B cell (primary cell): ENCODE measurements at regions not wholly inside any gene's neighbourhood (a gene's known extent, or its start where the extent isn't known, plus 50 kb on each side); places are given as distances from the start of the nearest gene placed in this dataset.

Experiments
- ATAC-seq: fragments of 200-7000 bp; cut with Tn5 transposase; one replicate; pipeline ENCODE4 v1.10.0; 2021; ENCODE audit warnings: low read depth, mild to moderate bottlenecking, moderate number of reproducible peaks, moderate library complexity
- CTCF ChIA-PET: fragments of 350-600 bp; sonication (Branson Sonifier 250); formaldehyde crosslinking; loops from one replicate; lab custom pipeline; 2021; ENCODE audit warnings: antibody characterized with exemption, inconsistent platforms; lab: Charles Lee
- POLR2A ChIA-PET: fragments of 350-600 bp; sonication (Branson Sonifier 250); formaldehyde crosslinking; loops from one replicate; lab custom pipeline; 2021; ENCODE audit warnings: antibody characterized with exemption; lab: Charles Lee
- DNase-seq: peaks from one replicate; pipeline ENCODE4 v3.0.0; 2013
- H2AFZ ChIP-seq: 2 replicates; pipeline ENCODE4 v1.6.1; 2012; ENCODE audit warnings: mild to moderate bottlenecking, low read depth, low read length; ENCODE audit not compliant: insufficient read depth, poor library complexity, severe bottlenecking
- H3K27ac ChIP-seq, 2 donors: 1 replicate in 1 of 2; 2 replicates in 1 of 2; pipeline ENCODE4 v1.5.1; 2012 to 2013; ENCODE audit warnings: low read length in 2 of 2, mild to moderate bottlenecking in 2 of 2, moderate library complexity in 1 of 2
- H3K27me3 ChIP-seq, 4 experiments: fragments of 200-600 bp in 1 of 4; sonication (generic) in 1 of 4; replicated peaks in 1 of 4; 1 replicate in 2 of 4; 2 replicates in 2 of 4; pipeline versions ENCODE4 v1.6.1 to v1.7.0; 2013 to 2016; ENCODE audit warnings: low read length in 3 of 4, mild to moderate bottlenecking in 2 of 4, mixed read lengths in 1 of 4, moderate library complexity in 1 of 4; ENCODE audit not compliant: insufficient read depth in 4 of 4, control insufficient read depth in 3 of 4; ENCODE audit errors: control extremely low read depth in 1 of 4
- H3K36me3 ChIP-seq, 2 experiments: replicated peaks in 1 of 2; 1 replicate in 1 of 2; 2 replicates in 1 of 2; pipeline versions ENCODE4 v1.6.1 to v1.7.1; 2013; ENCODE audit warnings: low read length in 1 of 2; ENCODE audit not compliant: insufficient read depth in 2 of 2, control insufficient read depth in 1 of 2; ENCODE audit errors: control extremely low read depth in 1 of 2, extremely low read depth in 1 of 2
- H3K4me1 ChIP-seq, 2 donors: fragments of 200-600 bp in 1 of 2; sonication (generic) in 1 of 2; 1 replicate in 1 of 2; 2 replicates in 1 of 2; pipeline versions ENCODE4 v1.5.1 to v1.6.1; 2013 to 2017; ENCODE audit warnings: low read length in 2 of 2; ENCODE audit not compliant: control insufficient read depth in 2 of 2, insufficient read depth in 2 of 2
- H3K4me2 ChIP-seq: replicated peaks from 2 replicates; pipeline ENCODE3; 2012; ENCODE audit warnings: mild to moderate bottlenecking, low read depth, low read length; ENCODE audit not compliant: poor library complexity, severe bottlenecking
- H3K4me3 ChIP-seq, 5 experiments: fragments of 200-600 bp in 1 of 5; sonication (generic) in 1 of 5; 1 replicate in 3 of 5; 2 replicates in 2 of 5; pipeline versions ENCODE4 v1.5.1 to v1.7.0; 2011 to 2016; ENCODE audit warnings: low read length in 4 of 5, mild to moderate bottlenecking in 4 of 5, low read depth in 2 of 5, control low read depth in 1 of 5, moderate library complexity in 1 of 5; ENCODE audit not compliant: insufficient read depth in 1 of 5; ENCODE audit errors: control extremely low read depth in 1 of 5, extremely low read depth in 1 of 5
- H3K79me2 ChIP-seq: fragments of 200-600 bp; sonication (generic); one replicate; pipeline ENCODE4 v1.6.0; 2016; ENCODE audit warnings: low read length; ENCODE audit not compliant: control insufficient read depth, insufficient read depth
- H3K9ac ChIP-seq: fragments of 200-600 bp; sonication (generic); 2 replicates; pipeline ENCODE4 v1.6.1; 2017; ENCODE audit warnings: mild to moderate bottlenecking, low read length, moderate library complexity
- H3K9me3 ChIP-seq, 3 donors: one replicate each; pipeline versions ENCODE4 v1.6.1 to v1.7.1; 2013; ENCODE audit warnings: low read length in 2 of 3; ENCODE audit not compliant: control insufficient read depth in 2 of 3, insufficient read depth in 1 of 3; ENCODE audit errors: control extremely low read depth in 1 of 3
- H4K20me1 ChIP-seq: 2 replicates; pipeline ENCODE4 v1.6.0; 2012; ENCODE audit warnings: mild to moderate bottlenecking, low read length; ENCODE audit not compliant: insufficient read depth, control insufficient read depth, poor library complexity, severe bottlenecking
- H3K27ac Mint-ChIP-seq: one replicate; pipeline ENCODE4 v1.8.0; 2021; ENCODE audit warnings: mixed read lengths
- H3K27me3 Mint-ChIP-seq: one replicate; pipeline ENCODE4 v1.8.0; 2021; ENCODE audit warnings: mixed read lengths
- H3K4me1 Mint-ChIP-seq: one replicate; pipeline ENCODE4 v1.8.0; 2021; ENCODE audit warnings: mixed read lengths
- H3K4me3 Mint-ChIP-seq: one replicate; pipeline ENCODE4 v1.8.0; 2021; ENCODE audit warnings: mixed read lengths
- H3K9me3 Mint-ChIP-seq: one replicate; pipeline ENCODE4 v1.8.0; 2022; ENCODE audit warnings: mixed read lengths; ENCODE audit not compliant: insufficient read depth
- EZH2 ChIP-seq: IDR thresholded peaks from 2 replicates; pipeline ENCODE4 v1.6.1; 2012; ENCODE audit warnings: borderline replicate concordance, low read depth, mild to moderate bottlenecking, moderate library complexity, low read length; ENCODE audit not compliant: insufficient read depth, poor library complexity, severe bottlenecking
- WGBS: methylation state at CpG from one replicate; pipeline ENCODE4 v1.1.5; 2013; ENCODE audit warnings: missing lambda C conversion rate; ENCODE audit not compliant: insufficient coverage; 5-methylcytosine and 5-hydroxymethylcytosine counted together
- intact Hi-C: fragments of 100-400 bp; cut with micrococcal nuclease; formaldehyde crosslinking; loops from one replicate; pipeline ENCODE4 v1.10.0; 2022
- TF ChIP-seq, protein P1 (sequence below): fragments of 200-600 bp; IDR thresholded peaks from one replicate; pipeline ENCODE4 v1.8.0; 2022; ENCODE audit warnings: antibody characterized with exemption, mild to moderate bottlenecking

DNA sequence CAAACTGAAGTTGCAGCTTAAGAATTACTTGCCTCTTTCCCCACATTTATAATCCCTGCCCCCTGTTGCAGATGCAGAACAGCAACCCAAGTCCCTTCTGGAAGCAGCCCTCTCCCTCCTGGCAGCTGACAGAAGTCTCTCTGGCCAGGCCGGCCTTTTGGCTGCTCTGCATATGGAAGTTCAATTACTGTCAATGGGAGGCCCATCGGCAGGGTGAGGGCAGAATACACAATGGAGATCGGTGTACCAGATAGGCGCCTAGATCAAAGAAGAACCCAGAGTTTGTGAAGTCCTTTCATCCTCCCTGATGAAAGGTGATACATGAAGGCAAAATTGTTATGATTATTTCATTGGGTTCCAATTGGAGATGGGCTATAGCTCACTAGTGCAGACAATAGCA, 327.9 kb upstream of the CTNNB1 start:
- Histone ChIP-seq H3K36me3 (no peaks in the 10 kb centered on the region), H3K9ac (no peak overlapping the region), H3K79me2 (no peaks in the 10 kb centered on the region), H3K27me3 (peaks cover 0 to 2% (median 0%) of the 10 kb centered on the region in 4 experiments), H3K27ac (no peak overlapping the region), H3K9me3 (peaks cover 0 to 15% (median 4%) of the 10 kb centered on the region in 3 donors), H3K4me3 (no peak overlapping the region), H3K4me2 (no peak overlapping the region), H4K20me1 (no peaks in the 10 kb centered on the region), H2AFZ (no peak overlapping the region), H3K4me1 (no peaks in the 10 kb centered on the region)
- intact Hi-C loops, result no loop called here
- ChIA-PET POLR2A (no interaction called here), CTCF (no interaction called here)
- H3K27me3 Mint-ChIP-seq, result no peaks in the 10 kb centered on the region
- no peaks in the 10 kb centered on the region for H3K4me1 Mint-ChIP-seq
- no peak for ATAC-seq
- DNase-seq, result no peak
- H3K9me3 Mint-ChIP-seq, result no peaks in the 10 kb centered on the region
- no peak overlapping the region for H3K4me3 Mint-ChIP-seq
- 93% methylated on average over 3 of the region's 4 CpGs for WGBS
- TF ChIP-seq EZH2, result no peak
- TF ChIP-seq, protein P1, sequence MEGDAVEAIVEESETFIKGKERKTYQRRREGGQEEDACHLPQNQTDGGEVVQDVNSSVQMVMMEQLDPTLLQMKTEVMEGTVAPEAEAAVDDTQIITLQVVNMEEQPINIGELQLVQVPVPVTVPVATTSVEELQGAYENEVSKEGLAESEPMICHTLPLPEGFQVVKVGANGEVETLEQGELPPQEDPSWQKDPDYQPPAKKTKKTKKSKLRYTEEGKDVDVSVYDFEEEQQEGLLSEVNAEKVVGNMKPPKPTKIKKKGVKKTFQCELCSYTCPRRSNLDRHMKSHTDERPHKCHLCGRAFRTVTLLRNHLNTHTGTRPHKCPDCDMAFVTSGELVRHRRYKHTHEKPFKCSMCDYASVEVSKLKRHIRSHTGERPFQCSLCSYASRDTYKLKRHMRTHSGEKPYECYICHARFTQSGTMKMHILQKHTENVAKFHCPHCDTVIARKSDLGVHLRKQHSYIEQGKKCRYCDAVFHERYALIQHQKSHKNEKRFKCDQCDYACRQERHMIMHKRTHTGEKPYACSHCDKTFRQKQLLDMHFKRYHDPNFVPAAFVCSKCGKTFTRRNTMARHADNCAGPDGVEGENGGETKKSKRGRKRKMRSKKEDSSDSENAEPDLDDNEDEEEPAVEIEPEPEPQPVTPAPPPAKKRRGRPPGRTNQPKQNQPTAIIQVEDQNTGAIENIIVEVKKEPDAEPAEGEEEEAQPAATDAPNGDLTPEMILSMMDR, result no peak
- H3K27ac Mint-ChIP-seq, result no peak overlapping the region

DNA sequence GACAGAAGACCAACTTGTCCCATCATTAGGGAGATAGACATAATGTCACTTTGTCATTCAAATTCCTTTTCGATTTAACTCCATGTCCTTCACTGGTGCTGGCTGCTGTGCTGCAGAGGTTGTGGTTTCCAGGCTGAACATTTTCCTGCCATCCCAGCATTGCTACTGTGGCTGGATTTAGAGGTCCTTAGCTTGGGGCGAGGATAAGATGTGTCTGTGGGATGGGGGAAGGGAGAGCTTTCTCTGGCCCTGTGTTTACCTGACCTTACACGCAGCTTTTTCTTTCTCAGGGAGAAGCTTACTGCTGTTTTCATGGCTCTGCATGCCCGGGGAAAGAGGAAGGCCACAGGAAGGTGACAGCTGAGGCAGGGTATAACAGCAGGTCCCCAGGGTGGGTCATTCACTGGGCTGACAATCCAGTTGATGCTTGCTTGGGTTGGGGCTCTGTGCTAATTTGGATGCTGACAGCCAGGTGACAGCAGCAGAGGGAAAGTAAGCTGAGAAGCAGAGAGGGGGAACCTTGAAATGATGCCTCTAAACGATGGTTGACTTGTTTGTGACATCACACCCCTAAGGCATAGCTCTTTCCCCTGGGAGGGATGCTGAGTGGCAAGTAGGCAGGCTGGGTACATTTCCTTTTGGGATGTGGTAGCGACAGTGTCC, 326.9 kb upstream of the CTNNB1 start:
- ChIA-PET POLR2A (interaction anchor here (0.7 kb wide), 1 partner anchor 147 kb away, joined by 3 read pairs; no protein-coding TSS in a partner anchor), CTCF (no interaction called here)
- Histone ChIP-seq H3K9ac (no peak overlapping the region), H3K27me3 (peaks cover 0 to 2% (median 0%) of the 10 kb centered on the region in 4 experiments), H4K20me1 (no peaks in the 10 kb centered on the region), H3K4me1 (no peaks in the 10 kb centered on the region), H3K4me2 (no peak overlapping the region), H3K4me3 (no peak overlapping the region), H3K9me3 (peaks cover 0 to 5% (median 0%) of the 10 kb centered on the region in 3 donors), H3K79me2 (no peaks in the 10 kb centered on the region), H3K27ac (no peak overlapping the region), H3K36me3 (no peaks in the 10 kb centered on the region), H2AFZ (no peak overlapping the region)
- no peaks in the 10 kb centered on the region for H3K4me1 Mint-ChIP-seq
- ATAC-seq (no peak), DNase-seq (no peak)
- H3K4me3 Mint-ChIP-seq, result no peak overlapping the region
- H3K9me3 Mint-ChIP-seq, result no peaks in the 10 kb centered on the region
- 65% methylated on average over 4 of the region's 6 CpGs for WGBS
- intact Hi-C loops, result no loop called here
- TF ChIP-seq EZH2, result no peak
- TF ChIP-seq, protein P1, result no peak
- H3K27ac Mint-ChIP-seq, result no peak overlapping the region
- no peaks in the 10 kb centered on the region for H3K27me3 Mint-ChIP-seq
